CD4-positive, alpha-beta T cell treated with Interleukin-21 for 1 hour (primary cell): ENCODE measurements at regions not wholly inside any gene's neighbourhood (a gene's known extent, or its start where the extent isn't known, plus 50 kb on each side); places are given as distances from the start of the nearest gene placed in this dataset.
A peak's percentile ranks its signal among the peaks of the same experiment; 100 is the strongest.

Experiments
- DNase-seq: peaks from one replicate; pipeline ENCODE4 v3.0.0-alpha.2; 2020

DNA sequence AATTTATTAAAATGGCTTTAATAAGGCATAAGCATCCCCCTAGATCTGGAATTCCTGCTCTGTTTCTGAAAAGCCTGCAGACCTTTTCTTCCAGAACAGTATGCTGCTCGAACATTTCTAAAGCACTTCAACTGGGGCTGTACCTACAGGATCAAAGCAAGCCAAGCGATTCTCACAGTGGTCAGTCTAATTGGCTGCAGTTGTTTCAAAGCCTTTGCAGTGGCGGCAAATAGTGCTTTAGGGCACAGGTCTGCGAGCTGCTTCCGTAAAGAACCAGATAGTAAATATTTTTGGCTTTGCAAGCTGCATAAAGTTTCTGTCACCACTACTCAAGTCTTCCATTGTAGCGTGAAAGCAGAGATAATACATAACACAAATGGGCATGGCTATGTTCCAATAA is 88.9 kb upstream of the FBXL4 start:
- no peak for DNase-seq

DNA sequence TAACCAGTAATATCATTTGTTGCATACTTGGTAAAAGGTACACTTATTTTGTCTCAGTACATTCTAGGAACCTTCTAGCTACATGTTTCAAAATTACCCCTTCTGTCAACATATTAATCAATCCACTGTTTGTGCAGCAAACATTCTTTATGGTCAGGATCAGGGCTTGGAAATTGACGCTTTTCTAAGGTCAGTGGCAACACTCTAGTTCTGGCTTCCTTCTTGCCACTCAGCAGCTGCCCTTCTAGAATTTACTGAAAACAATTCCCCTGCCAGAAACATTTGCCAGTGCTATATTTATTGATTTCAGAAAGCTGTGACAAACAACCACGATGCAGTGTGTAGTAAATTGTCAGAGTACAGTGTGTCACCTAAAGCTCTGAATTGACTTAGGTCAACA is 84.7 kb upstream of the FBXL4 start:
- no peak for DNase-seq

DNA sequence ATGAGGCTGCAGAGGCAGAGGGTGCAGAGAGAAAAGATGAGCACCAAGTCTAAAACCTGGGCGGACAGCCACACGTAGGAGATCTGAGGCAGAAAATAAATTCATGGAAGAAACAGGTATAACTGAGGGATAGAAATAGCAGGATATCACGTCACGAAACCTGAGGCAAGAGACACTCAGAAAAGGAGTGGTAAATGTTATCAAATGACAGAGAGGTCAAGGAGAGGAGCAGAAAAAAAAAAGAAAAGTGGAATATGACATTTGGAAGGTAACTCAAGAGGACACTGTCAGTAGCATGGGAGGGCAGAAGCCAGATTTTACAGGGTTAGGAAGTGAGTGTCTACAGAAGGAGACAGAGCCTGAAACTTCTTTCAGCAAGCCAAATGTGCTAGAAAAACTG is 84.2 kb upstream of the FBXL4 start:
- DNase-seq: no peak

DNA sequence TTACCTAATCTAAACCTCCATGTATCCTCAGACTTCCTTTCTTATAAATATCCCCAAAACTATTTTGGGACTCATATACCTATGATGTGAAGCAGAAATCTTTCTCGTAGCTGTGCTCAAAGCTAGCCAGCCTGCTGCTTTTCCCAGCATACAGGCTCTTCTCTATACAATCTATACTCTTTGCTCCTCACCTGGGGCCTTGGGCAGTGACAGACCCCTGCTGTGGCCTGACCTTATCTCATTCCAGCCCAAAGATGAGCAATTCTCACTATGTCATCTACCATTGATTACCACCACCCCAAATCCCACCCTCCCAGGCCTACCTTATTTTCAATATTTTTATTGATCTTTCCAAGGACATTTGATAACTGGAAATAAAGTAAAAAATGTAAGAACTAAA is 83.2 kb upstream of the FBXL4 start:
- DNase-seq: no peak

DNA sequence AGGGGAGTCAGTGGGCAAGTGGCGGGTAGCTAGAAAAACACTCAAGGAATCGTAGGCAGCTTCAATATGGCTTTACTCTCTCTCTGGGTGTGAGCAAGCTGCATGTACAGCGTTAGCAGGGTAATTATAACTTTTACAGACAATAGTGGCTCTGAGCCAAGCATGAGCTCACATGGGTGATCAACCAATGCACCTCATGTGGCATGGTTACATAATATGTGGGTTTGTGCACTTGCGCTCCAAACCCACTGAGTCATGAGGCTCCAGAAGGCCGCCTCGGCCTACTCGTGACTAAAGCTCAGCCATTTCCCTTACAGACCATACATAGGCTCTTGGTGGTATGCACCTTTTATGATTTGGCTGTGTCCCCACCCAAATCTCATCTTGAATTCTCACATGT is 78.4 kb upstream of the FBXL4 start:
- DNase-seq: peak; percentile 3

DNA sequence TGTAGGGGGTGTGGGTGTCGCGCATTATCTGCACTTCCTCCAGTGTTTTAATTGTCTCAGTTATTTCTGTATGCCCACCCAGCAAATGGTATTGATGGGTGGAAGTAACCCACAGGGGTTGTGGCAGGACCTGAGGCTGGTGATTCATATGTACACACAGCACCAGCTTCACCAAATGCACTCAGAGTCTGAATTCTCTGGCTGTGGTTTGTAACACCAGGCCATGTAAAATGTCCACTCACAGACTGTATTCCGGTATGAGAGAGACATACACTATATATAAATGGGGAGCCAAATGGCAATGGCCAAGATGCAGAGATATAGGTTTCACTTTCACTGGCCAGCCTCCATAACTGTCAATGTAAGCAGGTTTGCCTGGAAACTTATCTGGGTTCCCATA is 76.3 kb upstream of the FBXL4 start:
- no peak for DNase-seq

DNA sequence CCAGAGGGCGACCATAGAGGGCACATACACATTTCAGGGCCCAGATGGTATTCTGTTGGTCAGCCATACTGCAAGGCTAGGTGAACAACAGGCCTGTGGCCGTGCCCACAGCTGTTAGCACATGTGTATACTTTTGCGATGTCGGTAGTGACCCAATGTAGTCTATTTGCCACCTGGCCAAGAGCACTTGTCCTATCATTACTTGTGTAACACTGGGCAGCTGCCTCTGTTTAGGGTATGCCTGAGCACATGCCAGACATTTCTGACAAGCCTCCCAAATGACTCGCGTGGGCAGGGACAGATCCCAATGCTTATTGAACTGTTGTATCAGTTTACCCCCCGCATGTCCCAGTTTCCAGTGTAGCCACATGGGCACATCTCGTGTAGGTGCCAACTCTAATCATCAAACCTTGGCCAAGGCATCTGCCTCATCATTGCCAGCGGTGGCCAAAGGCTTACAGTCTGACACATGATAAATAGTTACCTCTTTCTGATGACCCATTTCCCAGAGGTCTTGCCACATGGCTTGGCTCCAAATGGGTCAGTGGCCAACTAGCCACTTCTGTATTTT is 74.4 kb upstream of the FBXL4 start:
- no peak for DNase-seq

DNA sequence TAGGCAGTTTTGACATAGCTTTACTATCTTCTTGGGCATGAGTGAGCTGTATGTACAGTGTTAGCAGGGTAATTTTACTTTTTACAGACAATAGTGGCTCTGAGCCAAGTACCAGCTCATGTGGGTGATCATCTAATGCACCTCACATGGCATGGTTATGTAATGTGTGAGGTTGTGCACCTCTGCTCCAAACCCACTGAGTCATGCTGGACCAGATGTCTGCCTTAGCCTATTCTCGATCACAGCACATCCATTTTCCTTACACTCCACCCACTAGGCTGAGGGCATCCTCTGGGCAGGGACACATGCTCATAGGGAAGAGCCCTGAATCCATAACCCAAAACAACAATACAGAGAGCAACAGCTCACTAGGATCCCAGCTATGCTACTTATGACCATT is 71.6 kb upstream of the FBXL4 start:
- no peak for DNase-seq

DNA sequence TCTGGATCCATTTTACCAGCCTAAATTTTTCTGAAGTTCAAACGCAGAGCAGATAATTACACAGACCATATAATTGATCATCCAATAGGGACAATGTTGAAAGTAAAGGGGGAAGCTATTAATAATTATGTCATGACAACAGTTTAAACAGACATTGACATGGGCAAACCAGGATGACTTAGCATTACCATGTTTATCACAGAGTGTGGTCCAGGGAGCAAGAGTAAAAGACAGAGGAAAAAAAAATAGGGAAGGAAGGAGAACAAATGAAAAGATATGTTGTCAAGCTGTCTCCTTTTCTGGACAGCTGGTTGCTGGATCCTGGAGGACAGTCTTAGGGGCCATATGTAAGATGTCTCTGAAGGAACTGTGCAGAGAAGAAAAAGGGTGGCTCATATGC is 69.4 kb upstream of the FBXL4 start:
- DNase-seq: no peak

DNA sequence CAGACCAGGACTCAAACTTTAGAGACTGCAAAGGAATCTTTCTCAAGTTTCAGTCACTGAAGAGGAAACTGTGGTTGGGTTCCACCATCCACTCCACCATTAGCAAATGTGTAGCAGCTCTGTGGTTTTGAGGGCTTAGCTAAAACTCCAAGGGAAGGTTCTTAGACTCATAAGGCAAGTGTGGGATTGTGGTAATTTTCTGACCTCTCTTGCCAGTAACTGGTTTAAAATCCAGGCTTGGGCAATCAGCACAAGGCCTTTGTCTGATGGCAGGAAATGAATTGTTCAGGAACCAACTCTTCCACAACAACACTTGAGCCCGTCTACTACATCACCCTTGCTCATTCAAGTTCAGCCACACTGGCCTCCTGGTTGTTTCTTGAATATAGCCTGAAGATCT is 68.6 kb upstream of the FBXL4 start:
- no peak for DNase-seq

DNA sequence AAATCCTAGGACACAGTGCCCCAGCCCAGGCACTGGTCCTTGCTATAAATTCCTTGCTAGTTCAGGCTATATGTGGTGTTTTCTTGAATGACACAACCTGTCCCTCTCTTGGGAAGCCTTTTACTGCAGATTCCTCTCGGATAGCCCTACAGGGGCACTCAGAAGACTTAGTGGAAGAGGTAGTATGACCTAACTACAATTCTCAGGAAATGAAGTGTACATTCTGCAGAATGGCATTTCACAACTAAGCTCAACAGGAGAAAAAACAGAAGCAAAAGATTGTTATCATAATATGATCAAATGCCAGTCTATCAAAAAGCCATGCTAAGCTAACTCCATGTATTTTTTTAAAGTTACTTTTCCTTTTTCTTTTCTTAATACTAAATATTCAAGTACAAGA is 66.3 kb upstream of the FBXL4 start:
- DNase-seq: no peak

DNA sequence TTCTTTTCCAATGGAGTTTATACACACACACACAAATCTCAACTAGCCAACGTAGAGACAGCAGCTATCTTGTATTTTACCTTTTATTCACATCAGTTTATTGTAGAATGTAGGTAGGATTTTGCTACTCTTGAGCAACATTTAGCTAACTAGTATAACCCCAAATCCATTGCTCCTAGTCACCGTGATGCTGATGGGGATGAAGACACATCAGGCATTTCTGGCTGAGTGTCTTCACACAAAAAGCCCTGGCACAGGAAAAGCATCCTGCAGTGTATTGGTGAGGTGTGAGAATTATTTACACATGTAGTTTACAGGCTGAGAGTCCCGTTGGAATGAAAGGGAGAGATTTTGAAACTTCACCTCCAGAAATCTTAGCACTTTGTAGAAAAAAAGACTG is 65.9 kb upstream of the FBXL4 start:
- no peak for DNase-seq

DNA sequence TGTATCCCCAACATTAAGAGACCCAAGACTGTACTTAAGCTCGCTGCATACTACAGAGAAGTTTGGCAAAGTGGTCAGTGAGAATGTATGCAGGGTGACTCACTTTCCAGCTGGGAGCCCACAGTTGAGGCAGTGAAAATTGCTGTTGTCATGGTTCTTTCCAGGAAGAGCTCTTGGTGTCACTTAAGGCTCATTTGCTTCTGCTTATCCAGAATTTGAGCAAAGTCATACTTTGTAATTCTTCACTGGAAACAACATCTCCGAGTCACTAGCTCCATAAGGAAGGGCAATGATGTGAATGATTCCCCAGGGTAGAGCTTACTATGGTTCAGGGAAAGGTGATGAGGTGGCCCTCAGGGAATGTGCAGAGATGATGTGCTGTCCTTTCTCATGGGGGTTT is 65.4 kb upstream of the FBXL4 start:
- DNase-seq: no peak

DNA sequence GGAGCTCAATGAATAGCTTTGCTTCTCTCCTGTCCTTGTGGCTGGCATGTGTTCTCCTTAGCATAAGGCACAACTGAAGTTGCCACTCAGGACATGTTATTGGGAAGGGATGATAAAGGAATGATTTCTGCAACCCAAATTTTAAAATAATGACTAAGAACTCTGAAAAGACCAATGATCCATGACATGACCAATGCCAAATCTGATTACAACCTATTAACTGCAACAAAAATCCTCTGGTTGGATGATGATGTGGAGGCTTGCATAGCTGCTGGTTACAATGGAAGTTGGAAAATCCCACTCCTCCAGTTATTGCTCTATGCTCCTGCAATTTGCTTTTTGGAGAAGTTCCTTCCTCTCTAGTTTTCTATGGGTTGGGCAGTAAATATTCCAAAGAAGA is 63.4 kb upstream of the FBXL4 start:
- no peak for DNase-seq

DNA sequence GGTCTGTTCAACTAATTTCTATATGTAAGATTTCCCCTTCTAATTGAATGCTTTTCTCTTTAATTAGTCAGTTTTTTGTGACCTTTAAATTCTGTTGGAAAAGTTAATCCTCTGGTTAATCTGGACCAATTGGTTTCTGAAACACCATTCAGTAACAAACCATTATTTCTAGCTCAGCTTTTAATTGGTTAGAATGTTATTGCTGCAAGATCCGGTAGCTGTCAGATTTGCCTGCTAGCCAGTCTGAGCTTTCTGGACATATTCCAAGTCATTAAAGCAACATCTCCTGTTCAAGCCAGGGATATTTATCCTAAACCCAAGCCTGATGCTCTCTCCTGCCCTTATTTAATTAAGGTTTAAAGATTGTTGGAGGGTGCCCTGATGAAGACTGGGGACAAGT is 55.1 kb upstream of the FBXL4 start:
- no peak for DNase-seq

DNA sequence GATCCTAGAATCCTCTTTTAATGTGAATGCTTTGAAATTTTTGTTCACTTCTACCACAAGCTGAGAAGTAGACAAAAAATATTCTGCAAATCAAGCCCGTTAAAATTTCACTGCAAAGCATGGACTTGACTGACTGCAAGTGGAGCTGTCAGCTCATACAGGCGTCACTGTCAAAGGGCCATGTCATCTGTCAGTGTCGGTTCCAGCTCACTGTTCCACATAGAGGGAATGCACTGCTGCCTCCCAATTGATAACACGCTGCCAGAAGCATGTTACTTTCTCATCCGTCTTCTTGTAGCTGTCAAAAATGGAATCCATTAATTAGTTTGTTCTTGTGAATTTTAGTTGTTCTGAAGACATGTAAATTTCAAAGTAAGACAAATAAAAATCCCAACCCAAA is 50.4 kb upstream of the FBXL4 start:
- DNase-seq: no peak
